Vagina (tissue), 2 donors: ENCODE measurements at regions not wholly inside any gene's neighbourhood (a gene's known extent, or its start where the extent isn't known, plus 50 kb on each side); places are given as distances from the start of the nearest gene placed in this dataset.

Experiments
- CTCF ChIP-seq, 3 experiments: fragments of 450-650 bp in 2 of 3; fragments of 200-600 bp in 1 of 3; sonication (generic) in 1 of 3; IDR thresholded peaks; one replicate each; pipeline ENCODE4 v1.5.1; 2017 to 2019; ENCODE audit warnings: antibody characterized with exemption in 3 of 3, mild to moderate bottlenecking in 2 of 3, moderate library complexity in 2 of 3
- POLR2A ChIP-seq, 2 donors: fragments of 450-650 bp; IDR thresholded peaks; one replicate each; pipeline ENCODE4 v1.6.1; 2017; ENCODE audit warnings: antibody characterized with exemption in 2 of 2, mild to moderate bottlenecking in 2 of 2, moderate library complexity in 2 of 2
- POLR2AphosphoS5 ChIP-seq, 2 donors: sonication (generic); formaldehyde crosslinking; IDR thresholded peaks; one replicate each; pipeline ENCODE4 v1.9.0; 2017; ENCODE audit warnings: antibody characterized with exemption in 2 of 2, mild to moderate bottlenecking in 2 of 2, low read depth in 1 of 2; ENCODE audit not compliant: insufficient read depth in 1 of 2

- TF ChIP-seq POLR2AphosphoS5 (IDR thresholded peaks at IDR 0.05; ENCODE audit: insufficient read depth in 1 of 2, low read depth in 1 of 2) (no peak), POLR2A (IDR thresholded peaks at IDR 0.05) (no peak), CTCF (IDR thresholded peaks at IDR 0.05) (no peak)
These were observed 274.4 kb downstream of the DIRAS2 start for GRCh38 chr9:90368241-90368640.
